ENCODE measurements at regions not wholly inside any gene's neighbourhood (a gene's known extent, or its start where the extent isn't known, plus 50 kb on each side); places are given as distances from the start of the nearest gene placed in this dataset.

GRCh38 chr11:15795378-15795777, 561.0 kb downstream of the SOX6 start:
- 96% methylated on average over 2 of the region's 2 CpGs for WGBS (ENCODE audit: low lambda C conversion rate, missing lambda C conversion rate)
- Histone ChIP-seq H3K27ac (no peak overlapping the region), H2AFZ (no peak overlapping the region), H3K79me2 (no peaks in the 10 kb centered on the region), H4K20me1 (ENCODE audit: insufficient read depth, poor library complexity, severe bottlenecking) (no peaks in the 10 kb centered on the region), H3K9me2 (replicated peaks; ENCODE audit: insufficient read depth) (no peaks in the 10 kb centered on the region), H3K4me2 (no peak overlapping the region), H3K27me3 (no peaks in the 10 kb centered on the region), H3K36me3 (replicated peaks; ENCODE audit: insufficient read depth, low read depth) (no peaks in the 10 kb centered on the region), H3K4me3 (no peak overlapping the region), H3K9me3 (ENCODE audit: low read depth) (no peaks in the 10 kb centered on the region), H3K4me1 (ENCODE audit: insufficient read depth) (no peaks in the 10 kb centered on the region)
- TF ChIP-seq CTCF (IDR thresholded peaks at IDR 0.05; ENCODE audit: poor library complexity) (no peak), EZH2phosphoT487 (IDR thresholded peaks at IDR 0.05; ENCODE audit: low read depth, severe bottlenecking, unreplicated experiment) (no peak), EZH2 (IDR thresholded peaks at IDR 0.05; ENCODE audit: borderline replicate concordance) (no peak)
- no peak for DNase-seq (ENCODE audit: low spot score)

- TF ChIP-seq CTCF (IDR thresholded peaks at IDR 0.05; ENCODE audit: poor library complexity) (no peak), EZH2phosphoT487 (IDR thresholded peaks at IDR 0.05; ENCODE audit: low read depth, severe bottlenecking, unreplicated experiment) (no peak), EZH2 (IDR thresholded peaks at IDR 0.05; ENCODE audit: borderline replicate concordance) (no peak)
- 76% methylated on average over 4 of the region's 4 CpGs for WGBS (ENCODE audit: low lambda C conversion rate, missing lambda C conversion rate)
- H3K79me2 ChIP-seq = no peaks in the 10 kb centered on the region
- H3K4me2 ChIP-seq = no peak overlapping the region
- peak overlapping the region; percentile 7 for H2AFZ ChIP-seq
- no peaks in the 10 kb centered on the region for H3K9me3 ChIP-seq (ENCODE audit: low read depth)
- no peaks in the 10 kb centered on the region for H3K36me3 ChIP-seq (replicated peaks; ENCODE audit: insufficient read depth, low read depth)
- H3K4me3 ChIP-seq = no peak overlapping the region
- no peaks in the 10 kb centered on the region for H3K27me3 ChIP-seq
- no peaks in the 10 kb centered on the region for H3K9me2 ChIP-seq (replicated peaks; ENCODE audit: insufficient read depth)
- peak; percentile 19 for DNase-seq (ENCODE audit: low spot score)
- no peaks in the 10 kb centered on the region for H3K4me1 ChIP-seq (ENCODE audit: insufficient read depth)
- H4K20me1 ChIP-seq (ENCODE audit: insufficient read depth, poor library complexity, severe bottlenecking) = no peaks in the 10 kb centered on the region
- H3K27ac ChIP-seq = no peak overlapping the region
Observed at GRCh38 chr11:15800111-15800800, 556.1 kb downstream of the SOX6 start.

- no peaks in the 10 kb centered on the region for H3K36me3 ChIP-seq (replicated peaks; ENCODE audit: insufficient read depth, low read depth)
- H3K4me1 ChIP-seq (ENCODE audit: insufficient read depth) = no peaks in the 10 kb centered on the region
- H4K20me1 ChIP-seq (ENCODE audit: insufficient read depth, poor library complexity, severe bottlenecking) = no peaks in the 10 kb centered on the region
- DNase-seq (ENCODE audit: low spot score) = no peak
- no peaks in the 10 kb centered on the region for H3K79me2 ChIP-seq
- WGBS (ENCODE audit: low lambda C conversion rate, missing lambda C conversion rate) = 73% methylated on average over 3 of the region's 3 CpGs
- H3K27me3 ChIP-seq = no peaks in the 10 kb centered on the region
- H2AFZ ChIP-seq = no peak overlapping the region
- TF ChIP-seq EZH2phosphoT487 (IDR thresholded peaks at IDR 0.05; ENCODE audit: low read depth, severe bottlenecking, unreplicated experiment) = no peak
- TF ChIP-seq CTCF (IDR thresholded peaks at IDR 0.05; ENCODE audit: poor library complexity) = no peak
- TF ChIP-seq EZH2 (IDR thresholded peaks at IDR 0.05; ENCODE audit: borderline replicate concordance) = no peak
- no peaks in the 10 kb centered on the region for H3K9me2 ChIP-seq (replicated peaks; ENCODE audit: insufficient read depth)
- no peak overlapping the region for H3K4me3 ChIP-seq
- no peak overlapping the region for H3K4me2 ChIP-seq
- H3K27ac ChIP-seq = no peak overlapping the region
- no peaks in the 10 kb centered on the region for H3K9me3 ChIP-seq (ENCODE audit: low read depth)
Observed at GRCh38 chr11:15801126-15801525, 555.2 kb downstream of the SOX6 start.
